ENCODE measurements at regions not wholly inside any gene's neighbourhood (a gene's known extent, or its start where the extent isn't known, plus 50 kb on each side); places are given as distances from the start of the nearest gene placed in this dataset.

GRCh38 chr10:128617532-128617931, 491.3 kb upstream of the MKI67 start:
- Histone ChIP-seq H2AFZ (ENCODE audit: low read depth, low read length) (no peak overlapping the region), H3K9me1 (replicated peaks; ENCODE audit: control insufficient read depth, extremely low read depth, insufficient read depth, low read length) (no peaks in the 10 kb centered on the region), H3K9ac (replicated peaks; ENCODE audit: extremely low read depth, insufficient read depth, low read length) (no peak overlapping the region), H3K4me2 (ENCODE audit: insufficient read depth, low read length) (no peak overlapping the region), H3K27ac (ENCODE audit: insufficient read depth, low read depth, low read length) (no peak overlapping the region), H3K4me3 (replicated peaks in 1 of 3; ENCODE audit: insufficient read depth in 1 of 3, low read depth in 1 of 3, low read length in 3 of 3) (no peak overlapping the region), H4K20me1 (replicated peaks; ENCODE audit: control insufficient read depth, extremely low read depth, insufficient read depth, low read length) (no peaks in the 10 kb centered on the region), H3K27me3 (ENCODE audit: control insufficient read depth in 2 of 2, insufficient read depth in 2 of 2, low read length in 2 of 2) (no peaks in the 10 kb centered on the region), H3K9me3 (replicated peaks; ENCODE audit: control insufficient read depth, insufficient read depth, low read length) (no peaks in the 10 kb centered on the region), H3K79me2 (ENCODE audit: control insufficient read depth, insufficient read depth, low read length) (no peaks in the 10 kb centered on the region), H3K4me1 (ENCODE audit: control insufficient read depth, extremely low read depth, insufficient read depth, low read length) (no peaks in the 10 kb centered on the region), H3K36me3 (ENCODE audit: control insufficient read depth in 2 of 2, extremely low read depth in 1 of 2, insufficient read depth in 2 of 2, low read length in 2 of 2) (no peaks in the 10 kb centered on the region)
- TF ChIP-seq MYC (IDR thresholded peaks at IDR 0.05; ENCODE audit: low read depth, low read length) (no peak), MAX (IDR thresholded peaks at IDR 0.05; ENCODE audit: insufficient read depth, insufficient read length) (no peak), FOS (IDR thresholded peaks at IDR 0.05; ENCODE audit: borderline replicate concordance, insufficient read depth, low read length) (no peak), CTCF (IDR thresholded peaks at IDR 0.05; ENCODE audit: extremely low read depth in 1 of 2, insufficient read depth in 1 of 2, low read depth in 1 of 2, low read length in 2 of 2) (no peak), JUN (IDR thresholded peaks at IDR 0.05; ENCODE audit: borderline replicate concordance, insufficient read depth, insufficient read length, low read depth) (no peak), GATA2 (IDR thresholded peaks at IDR 0.05; ENCODE audit: insufficient read depth, insufficient read length, low read depth, low read length) (no peak), POLR2A (IDR thresholded peaks at IDR 0.05; ENCODE audit: low read depth, low read length) (no peak), EZH2 (IDR thresholded peaks at IDR 0.05; ENCODE audit: borderline replicate concordance, low read depth, low read length, severe bottlenecking) (no peak), POLR2AphosphoS5 (IDR thresholded peaks at IDR 0.05; ENCODE audit: insufficient read depth, low read depth, low read length) (no peak)
- ChIA-PET POLR2A (no interaction called here), CTCF (no interaction called here)
- DNase-seq (ENCODE audit: low read depth, low spot score): no peak
- dilution Hi-C loops (cut with MboI; ENCODE audit: extremely low pct_ligation_motif_present, low sequenced_read_pairs): no loop called here
- no peak for FAIRE-seq
- intact Hi-C loops (cut with micrococcal nuclease): no loop called here
- BruUV-seq (replicated peaks): no TSS peak
